A673 (cell line): ENCODE measurements at regions not wholly inside any gene's neighbourhood (a gene's known extent, or its start where the extent isn't known, plus 50 kb on each side); places are given as distances from the start of the nearest gene placed in this dataset.

ENCODE experiments used
- CTCF ChIP-seq: fragments of 300-800, 200-600 bp; sonication (generic); conservative IDR thresholded peaks from 2 replicates; pipeline ENCODE4 v1.5.1; 2017; ENCODE audit warnings: low read depth, mild to moderate bottlenecking, antibody characterized with exemption, low read length, moderate library complexity, mixed read lengths
- EZH2 ChIP-seq: fragments of 200-600 bp; sonication (generic); IDR thresholded peaks from 2 replicates; pipeline ENCODE4 v1.6.1; 2017; ENCODE audit warnings: borderline replicate concordance, low read depth, mild to moderate bottlenecking, mixed read lengths, antibody characterized with exemption, low read length; ENCODE audit not compliant: poor library complexity, severe bottlenecking

- TF ChIP-seq CTCF, result no peak
- TF ChIP-seq EZH2, result no peak
Observed at GRCh38 chr6:109240370-109241084, 141.7 kb downstream of the CD164 start.
